HG02981 (cell line): ENCODE measurements at regions not wholly inside any gene's neighbourhood (a gene's known extent, or its start where the extent isn't known, plus 50 kb on each side); places are given as distances from the start of the nearest gene placed in this dataset.
"Not testable (repeated sequence)": the region's sequence is repeated elsewhere in the genome, so short reads cannot be mapped to it uniquely, and the experiment has no call there.

Experiments used
- ATAC-seq: cut with Tn5 transposase; IDR thresholded peaks from one replicate; pipeline ENCODE4 v1.9.1; 2021; ENCODE audit warnings: mild to moderate bottlenecking, moderate library complexity; ENCODE audit not compliant: unreplicated experiment

DNA sequence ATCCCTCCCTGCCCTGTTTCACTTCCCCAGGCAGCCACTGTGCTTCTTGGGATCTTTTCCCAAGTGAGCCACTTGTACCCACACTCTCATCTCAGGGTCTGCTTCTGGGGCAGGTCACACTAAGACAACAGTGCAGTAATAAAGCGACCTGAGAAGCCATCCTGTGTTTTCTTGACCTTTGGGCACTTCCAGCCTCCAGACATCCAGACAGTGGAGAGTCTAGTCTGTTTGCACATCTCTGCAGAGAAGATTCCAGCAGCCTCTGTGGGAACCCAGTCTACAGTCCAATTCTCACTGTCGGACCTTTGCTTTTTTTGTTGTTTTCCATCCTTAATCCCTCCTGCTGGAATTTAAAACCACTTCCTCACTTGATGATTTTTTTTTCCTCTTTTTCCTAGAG lies 50.3 kb upstream of the ATP6AP2 start:
- ATAC-seq: no peak

- ATAC-seq: no peak
Measured at GRCh38 chrX:40527543-40527942, 53.2 kb upstream of the ATP6AP2 start.

DNA sequence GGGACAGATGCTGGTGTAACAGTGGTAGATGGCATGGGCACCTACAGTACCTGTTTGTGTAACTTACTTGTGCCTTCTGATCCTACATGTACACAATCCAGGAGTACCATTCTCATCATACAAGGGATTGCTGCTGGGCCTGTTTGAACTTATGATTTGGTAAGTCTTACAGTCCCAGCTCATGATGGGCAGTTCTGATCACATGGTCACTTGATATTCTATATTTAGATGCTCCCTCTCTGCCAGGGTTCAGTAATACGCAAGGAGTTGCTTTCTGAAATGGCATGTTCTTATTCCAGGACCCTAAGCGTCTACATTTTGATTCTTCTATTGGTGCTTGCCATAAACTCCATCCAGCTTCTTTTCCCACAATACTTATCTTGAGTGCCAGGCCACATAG lies 54.4 kb upstream of the ATP6AP2 start:
- ATAC-seq: no peak

DNA sequence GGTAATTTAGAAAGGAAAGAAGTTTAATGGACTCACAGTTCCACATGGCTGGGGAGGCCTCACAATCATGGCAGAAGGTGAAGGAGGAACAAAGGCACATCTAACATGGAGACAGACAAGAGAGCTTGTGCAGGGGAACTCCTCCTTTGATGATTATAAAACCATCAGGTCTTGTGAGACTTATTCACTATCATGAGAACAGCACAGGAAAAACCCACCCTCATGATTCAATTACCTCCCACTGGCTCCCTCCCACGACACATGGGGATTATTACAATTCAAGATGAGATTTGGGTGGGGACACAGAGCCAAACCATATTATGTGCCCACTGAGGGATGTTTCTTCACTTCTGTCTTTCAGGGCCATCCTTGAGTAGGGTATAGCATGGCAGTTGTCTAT lies 54.9 kb upstream of the ATP6AP2 start:
- not testable (repeated sequence) for ATAC-seq

DNA sequence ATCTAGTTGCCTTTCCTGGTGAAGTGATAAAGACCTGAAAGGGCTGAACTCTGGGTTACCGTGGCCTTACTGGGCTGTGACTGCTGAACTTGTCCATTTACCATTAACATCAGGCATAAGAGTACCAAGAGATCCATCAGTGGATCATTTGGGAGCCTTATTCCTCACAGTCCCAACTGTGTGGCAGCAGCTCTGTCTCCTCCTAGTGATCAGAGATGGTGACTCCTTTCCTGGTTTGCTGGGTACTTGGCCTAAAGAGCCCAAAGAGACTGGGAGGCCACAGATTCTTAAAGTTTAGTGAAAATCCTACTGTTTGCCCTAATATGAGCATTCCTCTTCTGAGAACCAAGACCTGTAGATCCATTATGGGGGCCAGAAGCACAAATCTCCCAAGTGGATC lies 56.3 kb upstream of the ATP6AP2 start:
- no peak for ATAC-seq

DNA sequence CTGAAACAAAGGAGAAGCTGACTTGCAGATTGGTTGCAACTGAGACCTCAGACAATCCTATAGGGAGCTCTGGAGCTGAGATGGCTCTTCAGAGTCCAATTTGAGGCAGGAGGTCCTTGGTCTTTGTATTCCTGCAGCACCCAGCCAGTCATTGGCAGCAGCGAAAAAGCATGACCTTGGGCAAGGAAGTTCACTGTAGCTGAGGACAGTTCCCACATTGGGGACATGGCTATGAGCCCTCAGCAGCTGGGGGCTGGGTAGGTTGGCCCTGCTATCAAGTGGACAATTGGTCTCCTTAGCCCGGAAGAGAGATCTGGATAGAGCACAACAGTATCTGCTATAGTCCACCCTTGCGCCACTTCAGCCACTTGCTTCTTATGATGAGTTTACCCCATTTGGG lies 56.9 kb upstream of the ATP6AP2 start:
- ATAC-seq: no peak

- ATAC-seq: no peak
Measured at GRCh38 chrX:40521868-40522450, 58.8 kb upstream of the ATP6AP2 start.

- ATAC-seq: no peak
Measured at GRCh38 chrX:40514376-40514775, 66.4 kb upstream of the ATP6AP2 start.

- ATAC-seq: no peak
Measured at GRCh38 chrX:40513835-40514234, 66.9 kb upstream of the ATP6AP2 start.

DNA sequence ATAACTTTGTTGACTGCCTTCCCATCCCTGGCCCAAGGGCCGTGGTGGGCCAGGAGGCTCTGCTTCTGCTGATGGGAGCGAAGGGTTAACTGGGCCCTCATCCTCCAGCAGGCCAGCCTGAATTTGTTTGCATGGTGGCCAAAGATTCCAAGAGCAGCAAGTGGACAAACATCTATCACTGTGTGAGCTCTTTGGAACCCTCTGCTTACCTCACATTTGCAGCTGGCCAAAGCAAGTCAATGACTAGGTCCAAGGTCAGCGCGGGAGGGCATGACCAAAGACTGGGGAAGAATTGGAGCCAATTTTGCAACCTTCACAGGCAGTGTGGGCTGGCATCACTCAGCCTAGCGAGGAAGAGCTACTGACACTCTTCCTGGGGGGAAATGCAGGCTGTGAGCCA lies 67.8 kb upstream of the ATP6AP2 start:
- ATAC-seq: no peak

- no peak for ATAC-seq
Measured at GRCh38 chrX:40511258-40511657, 69.5 kb upstream of the ATP6AP2 start.

GRCh38 chrX:40508560-40508959 lies 72.2 kb upstream of the ATP6AP2 start:
- no peak for ATAC-seq

DNA sequence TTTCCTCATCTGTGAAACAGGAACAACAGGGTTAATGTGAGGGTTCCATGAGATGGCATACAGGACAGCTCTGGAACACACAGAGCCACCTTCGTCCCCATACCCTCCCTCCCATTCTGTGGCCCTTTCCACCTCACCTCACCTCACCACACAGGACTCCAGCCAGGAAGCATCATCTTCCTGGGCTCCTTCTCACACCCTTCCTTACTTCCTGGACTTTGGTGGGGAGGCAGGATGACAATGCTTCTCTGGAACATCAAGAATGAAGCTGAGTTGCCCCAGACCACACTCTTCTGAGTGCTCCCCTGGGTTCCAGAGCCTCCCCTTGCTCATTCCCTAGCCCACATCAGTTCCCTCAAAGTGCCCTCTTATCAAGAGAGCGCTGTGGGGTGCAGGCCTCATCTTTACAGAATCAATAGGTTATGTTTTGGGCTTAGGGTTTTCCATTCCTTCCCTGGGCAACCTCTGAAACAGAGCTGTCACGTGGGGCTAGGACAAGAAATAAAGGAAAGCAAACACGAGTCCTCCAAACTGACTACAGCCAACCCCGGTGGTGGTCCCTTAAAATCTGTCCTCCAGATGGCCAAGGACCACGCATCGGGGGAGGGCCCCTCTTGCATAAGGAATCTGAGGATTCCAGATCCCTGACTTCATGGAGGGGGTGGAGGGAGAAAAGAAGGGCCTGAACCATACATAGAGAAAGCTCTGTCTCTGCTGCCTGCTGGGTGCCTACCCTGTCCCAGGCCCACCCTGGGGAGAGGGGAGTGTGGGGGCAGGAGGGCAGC lies 74.4 kb upstream of the ATP6AP2 start:
- no peak for ATAC-seq

- no peak for ATAC-seq
Measured at GRCh38 chrX:40504801-40505605, 75.8 kb upstream of the ATP6AP2 start.

DNA sequence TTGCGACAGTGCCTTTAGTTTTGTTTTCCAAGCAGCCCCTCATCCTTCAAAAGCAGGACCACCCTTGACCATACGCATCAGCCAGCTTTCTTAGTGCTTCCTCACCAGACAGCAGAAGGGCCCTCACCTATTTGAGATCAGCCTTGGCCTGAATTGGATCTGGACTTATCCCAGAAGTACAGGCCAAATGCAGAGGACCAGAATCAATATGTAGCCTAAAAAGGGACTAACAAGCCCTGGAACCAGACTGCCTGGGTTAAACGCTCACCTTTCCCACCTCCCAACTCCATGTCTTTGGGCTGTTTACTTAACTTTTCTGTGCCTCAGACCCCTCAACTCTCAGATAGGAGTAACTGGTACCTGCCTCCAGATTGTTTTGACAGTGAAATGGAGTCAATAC lies 77.7 kb upstream of the ATP6AP2 start:
- no peak for ATAC-seq

DNA sequence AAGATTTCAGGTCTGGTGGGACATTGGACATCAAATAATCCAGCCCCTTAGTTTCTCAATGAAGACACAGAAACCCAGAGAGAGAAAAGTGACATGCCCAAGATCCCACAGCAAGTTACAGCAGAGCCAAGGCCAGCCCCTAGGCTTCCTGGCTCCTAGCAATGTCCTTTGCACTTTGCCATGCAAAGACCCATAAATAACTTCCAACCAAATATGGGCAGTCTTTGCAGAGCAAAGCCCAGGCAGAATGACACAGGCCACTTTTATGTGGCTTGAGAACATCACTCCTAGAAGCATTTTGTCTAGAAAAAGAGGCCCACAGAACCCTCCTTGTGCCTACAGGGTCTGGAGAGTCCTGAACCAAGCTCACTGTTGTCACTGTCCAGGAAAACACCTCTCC lies 78.1 kb upstream of the ATP6AP2 start:
- ATAC-seq: no peak

- no peak for ATAC-seq
Measured at GRCh38 chrX:40501164-40501855, 79.5 kb upstream of the ATP6AP2 start.

DNA sequence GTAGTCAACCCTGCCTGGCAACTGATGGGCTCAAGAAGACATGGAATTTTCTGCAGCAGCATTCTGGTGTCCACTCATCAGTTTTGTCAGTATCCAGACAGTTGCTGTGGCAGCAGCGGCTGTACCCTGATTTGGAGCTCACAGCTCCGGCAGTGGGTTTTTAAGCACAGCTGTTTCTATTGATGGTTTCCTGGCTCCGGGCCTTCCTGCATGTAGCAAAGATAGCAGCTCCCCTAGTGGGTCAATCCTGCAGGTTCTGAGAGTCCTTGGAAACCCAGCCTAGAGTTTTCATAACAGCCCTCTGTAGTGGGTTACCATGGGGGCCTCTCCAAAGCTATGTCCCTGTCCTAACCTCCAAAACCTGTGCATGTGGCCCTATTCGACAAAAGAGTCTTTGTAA lies 84.0 kb upstream of the ATP6AP2 start:
- no peak for ATAC-seq

DNA sequence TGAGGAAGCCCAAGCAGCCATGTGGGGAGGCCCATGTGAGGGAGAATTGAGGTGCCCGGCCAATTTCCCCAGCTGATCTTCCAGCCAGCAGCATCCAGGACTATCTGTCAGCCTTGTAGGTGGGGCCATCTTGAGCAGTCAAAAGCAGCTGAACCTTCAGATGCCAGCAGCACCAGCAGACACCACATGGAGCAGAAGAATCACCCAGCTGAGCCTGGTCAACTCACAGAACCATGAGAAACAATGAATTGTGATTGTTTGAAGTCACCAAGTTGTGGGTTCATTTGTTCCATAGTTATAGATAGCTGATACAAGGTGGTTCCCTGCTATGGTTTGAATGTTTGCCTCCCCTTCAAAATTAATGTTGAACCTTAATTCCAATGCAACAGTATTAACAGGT lies 85.1 kb upstream of the ATP6AP2 start:
- no peak for ATAC-seq

DNA sequence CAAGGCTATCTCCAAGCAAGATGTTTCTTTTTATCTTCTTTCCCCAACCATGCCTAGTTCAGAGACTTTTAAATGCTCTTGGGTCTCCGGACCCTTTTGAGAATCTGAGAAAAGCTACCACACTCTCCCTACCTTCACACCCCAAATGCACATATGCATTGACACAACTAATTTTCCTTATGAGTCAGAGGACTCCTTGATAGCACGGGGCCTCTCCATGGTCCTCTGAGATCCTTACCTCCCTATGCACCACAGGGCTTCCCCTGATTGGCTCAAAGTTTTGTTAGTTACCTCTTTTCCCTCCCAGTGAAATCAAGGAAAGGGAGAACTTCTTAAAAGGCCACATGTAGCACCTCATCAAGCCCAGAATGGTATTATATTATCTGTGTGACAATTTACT lies 86.8 kb upstream of the ATP6AP2 start:
- ATAC-seq: no peak

DNA sequence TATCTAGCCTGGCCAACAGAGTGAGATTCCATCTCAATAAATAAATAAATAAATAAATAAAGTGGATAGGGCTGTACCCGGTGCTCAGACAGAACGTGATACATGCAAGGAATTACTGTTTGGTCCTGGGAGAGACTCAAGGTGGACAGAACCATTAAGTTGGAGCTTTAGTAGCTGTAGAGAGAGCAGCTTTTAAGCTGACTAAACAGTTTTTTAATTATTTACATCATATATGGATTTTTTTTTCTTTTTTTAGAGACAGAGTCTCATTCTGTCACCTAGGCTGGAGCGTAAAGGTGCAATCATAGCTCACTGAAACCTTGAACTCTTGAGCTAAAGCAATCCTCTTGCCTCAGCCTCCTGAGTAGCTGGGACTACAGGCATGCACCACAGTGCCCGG lies 92.5 kb upstream of the ATP6AP2 start:
- no peak for ATAC-seq
